Loucy (cell line): ENCODE measurements at regions not wholly inside any gene's neighbourhood (a gene's known extent, or its start where the extent isn't known, plus 50 kb on each side); places are given as distances from the start of the nearest gene placed in this dataset.

ENCODE experiments used
- H2AFZ ChIP-seq: fragments of 200-600 bp; sonication (generic); 2 replicates; pipeline ENCODE4 v1.6.0; 2016; ENCODE audit warnings: antibody characterized with exemption, mild to moderate bottlenecking, low read length, moderate library complexity
- H3F3A ChIP-seq: fragments of 200-600 bp; 2 replicates; pipeline ENCODE4 v1.6.0; 2016; ENCODE audit warnings: antibody characterized with exemption, low read depth, mild to moderate bottlenecking
- H3K27me3 ChIP-seq: fragments of 200-600 bp; sonication (generic); 2 replicates; pipeline ENCODE4 v1.6.1; 2014; ENCODE audit warnings: low read length, mild to moderate bottlenecking; ENCODE audit not compliant: insufficient read depth, poor library complexity, severe bottlenecking
- H3K36me3 ChIP-seq: fragments of 200-600 bp; sonication (generic); 2 replicates; pipeline ENCODE4 v1.6.1; 2016; ENCODE audit warnings: low read length; ENCODE audit not compliant: insufficient read depth
- H3K4me1 ChIP-seq: fragments of 200-600 bp; sonication (generic); 2 replicates; pipeline ENCODE4 v1.5.1; 2014; ENCODE audit warnings: low read length, mild to moderate bottlenecking; ENCODE audit not compliant: insufficient read depth, poor library complexity, severe bottlenecking
- H3K4me2 ChIP-seq: fragments of 200-600 bp; sonication (generic); 2 replicates; pipeline ENCODE4 v1.6.0; 2014; ENCODE audit warnings: antibody characterized with exemption, low read length, low read depth, mild to moderate bottlenecking; ENCODE audit not compliant: poor library complexity, severe bottlenecking
- H3K4me3 ChIP-seq: fragments of 200-600 bp; sonication (generic); 2 replicates; pipeline ENCODE4 v1.5.1; 2014; ENCODE audit warnings: low read length, mild to moderate bottlenecking, mixed read lengths; ENCODE audit not compliant: poor library complexity, severe bottlenecking
- H3K79me2 ChIP-seq: fragments of 200-600 bp; sonication (generic); 2 replicates; pipeline ENCODE4 v1.6.1; 2014; ENCODE audit warnings: low read length; ENCODE audit not compliant: insufficient read depth
- H3K9ac ChIP-seq: fragments of 200-600 bp; sonication (generic); 2 replicates; pipeline ENCODE4 v1.6.0; 2014; ENCODE audit warnings: mild to moderate bottlenecking, low read depth, low read length, moderate library complexity; ENCODE audit not compliant: poor library complexity, severe bottlenecking
- H3K9me2 ChIP-seq: fragments of 200-600 bp; sonication (generic); replicated peaks from 2 replicates; pipeline ENCODE4 v1.6.1; 2016; ENCODE audit warnings: low read depth, low read length, mixed read lengths
- H3K9me3 ChIP-seq: fragments of 200-600 bp; sonication (generic); 2 replicates; pipeline ENCODE4 v1.6.1; 2014; ENCODE audit warnings: mild to moderate bottlenecking, antibody characterized with exemption, low read length, low read depth; ENCODE audit not compliant: insufficient read depth
- H4K20me1 ChIP-seq: fragments of 200-600 bp; sonication (generic); 2 replicates; pipeline ENCODE4 v1.6.0; 2014; ENCODE audit warnings: antibody characterized with exemption, low read length, mild to moderate bottlenecking; ENCODE audit not compliant: insufficient read depth, poor library complexity, severe bottlenecking
- CTCF ChIP-seq: fragments of 200-600 bp; sonication (generic); conservative IDR thresholded peaks from 2 replicates; pipeline ENCODE4 v1.5.1; 2014; ENCODE audit warnings: mild to moderate bottlenecking, antibody characterized with exemption, low read length
- EZH2phosphoT487 ChIP-seq: fragments of 200-600 bp; IDR thresholded peaks from 2 replicates; pipeline ENCODE4 v1.6.1; 2018; ENCODE audit warnings: antibody characterized with exemption, mild to moderate bottlenecking, moderate library complexity, borderline replicate concordance

- H3K4me3 ChIP-seq: no peak overlapping the region
- no peaks in the 10 kb centered on the region for H3F3A ChIP-seq
- H3K79me2 ChIP-seq: no peaks in the 10 kb centered on the region
- no peak for TF ChIP-seq CTCF
- no peak for TF ChIP-seq EZH2phosphoT487
- no peaks in the 10 kb centered on the region for H4K20me1 ChIP-seq
- H3K36me3 ChIP-seq: no peaks in the 10 kb centered on the region
- no peak overlapping the region for H2AFZ ChIP-seq
- H3K27me3 ChIP-seq: no peaks in the 10 kb centered on the region
- H3K4me2 ChIP-seq: no peak overlapping the region
- H3K9ac ChIP-seq: no peak overlapping the region
- no peaks in the 10 kb centered on the region for H3K4me1 ChIP-seq
- no peaks in the 10 kb centered on the region for H3K9me2 ChIP-seq
- H3K9me3 ChIP-seq: no peaks in the 10 kb centered on the region
Observed at GRCh38 chr18:39774957-39775598, 2180.0 kb upstream of the PIK3C3 start.

GRCh38 chr18:39773646-39774045 lies 2181.4 kb upstream of the PIK3C3 start:
- Histone ChIP-seq H3K4me1 (no peaks in the 10 kb centered on the region), H3F3A (no peaks in the 10 kb centered on the region), H2AFZ (no peak overlapping the region), H3K36me3 (no peaks in the 10 kb centered on the region), H3K4me2 (no peak overlapping the region), H3K9ac (no peak overlapping the region), H4K20me1 (no peaks in the 10 kb centered on the region), H3K4me3 (no peak overlapping the region), H3K79me2 (no peaks in the 10 kb centered on the region), H3K9me3 (no peaks in the 10 kb centered on the region), H3K9me2 (no peaks in the 10 kb centered on the region), H3K27me3 (no peaks in the 10 kb centered on the region)
- no peak for TF ChIP-seq CTCF
- no peak for TF ChIP-seq EZH2phosphoT487

DNA sequence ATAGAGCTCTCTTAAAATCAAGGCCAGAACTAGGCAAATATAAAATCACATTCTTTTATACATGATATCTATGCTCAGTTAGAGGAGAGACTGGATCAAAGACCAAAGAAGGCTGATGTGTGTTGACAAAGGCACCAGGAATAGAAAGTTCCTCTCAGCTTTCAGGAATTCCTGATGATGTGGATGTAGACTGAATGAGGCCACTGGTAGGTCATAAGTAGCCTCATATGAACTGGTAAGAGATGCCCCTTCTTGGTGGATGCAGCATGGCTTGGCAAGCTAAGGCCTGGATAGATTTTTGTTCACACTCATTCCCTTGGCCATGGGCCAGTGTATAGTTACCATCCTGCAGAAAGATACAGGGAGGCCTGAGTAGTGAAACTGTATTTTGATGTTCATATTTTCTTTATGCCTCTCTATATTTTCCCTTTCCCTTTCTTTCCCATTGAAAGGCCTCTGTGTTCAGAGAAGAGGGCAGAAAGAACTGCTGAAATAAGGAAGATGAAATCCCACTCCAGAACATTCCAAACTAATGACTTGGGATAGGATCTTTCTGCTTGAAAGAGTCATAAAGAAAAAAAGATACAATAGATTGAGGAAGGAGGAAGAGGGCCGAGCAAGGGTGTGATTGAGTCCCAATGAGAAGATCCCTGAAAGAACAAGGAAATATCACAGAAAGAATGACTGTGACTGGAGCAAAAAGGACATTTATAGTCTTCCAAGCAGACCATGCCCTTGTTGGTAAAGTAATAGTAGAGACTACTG lies 2182.7 kb upstream of the PIK3C3 start:
- H3K4me3 ChIP-seq: no peak overlapping the region
- H3K9me3 ChIP-seq: no peaks in the 10 kb centered on the region
- no peaks in the 10 kb centered on the region for H3K36me3 ChIP-seq
- TF ChIP-seq EZH2phosphoT487: no peak
- no peaks in the 10 kb centered on the region for H3K4me1 ChIP-seq
- H4K20me1 ChIP-seq: no peaks in the 10 kb centered on the region
- H3K9me2 ChIP-seq: no peaks in the 10 kb centered on the region
- no peak overlapping the region for H2AFZ ChIP-seq
- H3K4me2 ChIP-seq: no peak overlapping the region
- no peaks in the 10 kb centered on the region for H3F3A ChIP-seq
- no peaks in the 10 kb centered on the region for H3K79me2 ChIP-seq
- no peaks in the 10 kb centered on the region for H3K27me3 ChIP-seq
- no peak overlapping the region for H3K9ac ChIP-seq
